GM18867 (cell line): ENCODE measurements at regions not wholly inside any gene's neighbourhood (a gene's known extent, or its start where the extent isn't known, plus 50 kb on each side); places are given as distances from the start of the nearest gene placed in this dataset.

ENCODE experiments used
- ATAC-seq: cut with Tn5 transposase; IDR thresholded peaks from one replicate; pipeline ENCODE4 v1.9.1; 2021; ENCODE audit warnings: mild to moderate bottlenecking, moderate library complexity; ENCODE audit not compliant: unreplicated experiment

DNA sequence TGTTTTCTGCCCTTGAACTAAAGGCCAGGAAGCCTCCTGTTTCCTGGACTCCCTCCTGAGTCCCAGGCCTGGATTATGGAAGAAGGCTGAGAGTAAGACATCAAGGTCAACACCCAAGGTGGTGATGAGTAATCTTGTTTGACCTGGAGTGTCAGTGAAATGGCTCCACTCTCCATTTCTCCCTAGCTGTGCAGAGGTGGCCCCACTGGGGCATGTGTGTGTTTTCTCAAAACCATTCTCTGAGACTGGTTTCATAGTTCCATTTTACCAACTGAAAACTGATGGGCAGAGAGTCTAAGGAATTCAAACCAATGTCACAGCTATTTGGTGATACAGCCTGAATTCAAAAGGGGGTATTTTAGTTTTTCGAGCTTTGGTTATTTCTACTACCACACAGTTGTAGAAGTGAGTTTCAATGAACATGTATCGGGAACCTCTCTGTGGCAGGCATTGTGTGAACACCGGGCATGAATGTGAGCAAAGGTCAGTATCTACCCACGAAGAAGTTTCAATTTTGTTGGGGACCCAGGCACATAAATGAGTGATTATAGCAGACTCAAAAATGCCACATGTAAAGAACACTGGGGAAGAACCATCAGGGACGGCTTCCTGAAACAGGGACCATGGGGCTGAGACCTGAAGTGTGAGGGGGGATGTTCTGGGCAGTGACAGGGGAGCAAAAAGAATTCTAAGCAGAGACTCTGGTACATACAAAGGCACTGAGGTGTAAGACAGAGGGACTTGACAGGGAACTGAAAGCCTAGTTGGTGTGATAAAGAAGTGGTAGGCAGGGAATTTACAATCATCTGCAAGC is 269.6 kb upstream of the KLF4 start:
- peak; percentile 71 for ATAC-seq

- ATAC-seq, result no peak
Measured at GRCh38 chr9:107756091-107756490, 266.5 kb upstream of the KLF4 start.

- ATAC-seq, result no peak
Measured at GRCh38 chr9:107755246-107755645, 265.7 kb upstream of the KLF4 start.

- ATAC-seq, result peak; percentile 93
Measured at GRCh38 chr9:107751567-107752210, 262.1 kb upstream of the KLF4 start.

GRCh38 chr9:107750741-107751566 is 261.4 kb upstream of the KLF4 start:
- no peak for ATAC-seq

GRCh38 chr9:107749787-107750444 is 260.3 kb upstream of the KLF4 start:
- ATAC-seq, result no peak

DNA sequence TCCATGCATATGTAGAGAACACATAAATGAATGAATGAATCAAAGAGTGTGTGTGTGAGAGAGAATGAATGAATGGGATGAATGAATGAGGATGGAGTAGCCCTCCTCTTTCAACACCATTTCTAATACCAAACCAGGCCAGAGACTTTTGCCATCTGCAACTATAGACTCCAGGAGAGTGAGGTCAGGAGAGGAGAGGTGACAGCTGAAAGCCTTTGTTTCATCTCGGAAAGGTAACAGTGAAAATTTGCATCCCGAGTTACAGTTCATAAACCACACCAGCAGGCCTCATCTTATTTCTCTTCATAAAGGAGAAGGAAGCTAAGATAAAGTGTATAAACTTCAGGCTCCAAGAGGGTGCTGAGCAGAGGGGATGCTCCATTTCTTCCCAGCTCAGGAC is 255.3 kb upstream of the KLF4 start:
- ATAC-seq, result peak; percentile 66

DNA sequence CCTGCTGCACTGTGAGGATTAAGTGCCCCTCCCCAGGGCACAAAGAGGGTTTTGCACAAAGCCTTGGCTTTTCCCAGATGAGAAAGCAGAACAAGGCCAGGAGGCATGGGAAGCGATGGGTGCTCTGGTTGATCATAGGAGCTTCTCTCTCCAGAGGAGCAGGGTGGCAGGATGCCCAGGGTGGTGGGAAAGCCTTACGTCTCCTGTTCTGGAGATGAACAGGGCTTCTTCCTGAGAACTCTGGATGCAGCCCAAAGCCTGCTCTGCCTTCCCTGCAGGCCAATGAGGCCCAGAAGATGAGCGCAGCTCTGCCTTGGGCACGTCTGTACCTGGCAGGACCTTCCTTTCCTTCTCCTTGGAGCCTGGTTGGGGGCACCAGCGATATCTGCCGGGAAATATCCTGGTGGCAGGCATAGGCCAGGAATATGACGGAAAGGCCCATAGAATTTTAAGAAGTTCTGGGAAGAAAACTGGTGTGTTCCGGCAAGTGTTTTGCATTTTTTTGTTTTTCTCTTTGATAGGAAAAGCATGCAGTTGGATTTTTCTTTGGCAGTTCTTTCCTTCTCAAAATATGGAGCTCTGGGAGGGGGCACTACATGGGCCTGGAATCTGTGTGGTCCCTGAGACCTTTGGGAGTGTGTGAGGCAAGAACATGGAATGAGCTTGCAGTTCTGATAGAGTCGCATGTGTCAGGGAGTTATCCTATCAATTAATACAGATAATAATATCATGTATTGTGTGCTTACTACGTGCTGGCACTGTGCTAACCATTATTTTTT is 253.2 kb upstream of the KLF4 start:
- ATAC-seq, result no peak

DNA sequence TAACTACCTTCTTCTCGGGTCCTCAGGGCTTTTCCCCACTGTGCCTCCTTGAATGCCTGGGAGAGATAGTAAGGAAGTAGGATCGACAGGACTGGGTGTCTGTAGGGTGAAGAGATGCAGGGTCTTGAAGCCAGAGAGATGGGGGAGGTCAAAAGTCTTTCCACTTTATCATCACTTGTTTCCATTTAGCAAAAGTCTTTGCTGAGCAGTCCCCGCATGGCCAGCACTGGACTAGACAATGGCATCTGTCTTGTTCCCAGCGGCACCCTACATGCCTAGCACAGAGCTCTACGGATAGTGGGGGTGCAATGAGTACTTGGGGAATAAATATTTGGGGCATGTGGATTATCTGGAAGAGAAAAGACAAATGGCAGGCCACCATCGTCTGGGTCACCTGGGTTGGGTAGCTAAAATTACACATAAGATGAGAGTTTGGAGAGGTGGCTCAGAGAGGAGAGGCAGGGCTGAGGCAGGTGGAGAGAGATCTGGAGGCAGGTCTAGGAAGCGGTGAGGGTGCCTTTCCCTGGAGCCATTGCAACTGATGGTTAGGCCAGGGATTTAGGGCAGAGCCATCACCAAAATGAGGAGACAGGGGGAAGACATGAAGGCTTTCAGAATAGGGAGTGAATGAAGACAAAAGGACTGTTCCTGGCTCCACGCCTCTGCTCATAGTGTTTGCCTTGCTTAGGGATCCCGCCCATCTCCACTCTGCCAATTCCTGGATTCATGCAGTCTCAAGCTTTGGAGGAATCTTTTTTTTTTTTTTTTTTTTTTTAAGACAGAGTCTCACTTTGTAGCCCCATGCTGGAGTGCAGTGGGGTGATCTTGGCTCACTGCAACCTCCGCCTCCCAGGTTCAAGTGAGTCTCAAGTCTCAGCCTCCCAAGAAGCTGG is 250.8 kb upstream of the KLF4 start:
- ATAC-seq, result no peak

- ATAC-seq, result no peak
Measured at GRCh38 chr9:107739601-107740082, 250.1 kb upstream of the KLF4 start.

- no peak for ATAC-seq
Measured at GRCh38 chr9:107738789-107739188, 249.2 kb upstream of the KLF4 start.

DNA sequence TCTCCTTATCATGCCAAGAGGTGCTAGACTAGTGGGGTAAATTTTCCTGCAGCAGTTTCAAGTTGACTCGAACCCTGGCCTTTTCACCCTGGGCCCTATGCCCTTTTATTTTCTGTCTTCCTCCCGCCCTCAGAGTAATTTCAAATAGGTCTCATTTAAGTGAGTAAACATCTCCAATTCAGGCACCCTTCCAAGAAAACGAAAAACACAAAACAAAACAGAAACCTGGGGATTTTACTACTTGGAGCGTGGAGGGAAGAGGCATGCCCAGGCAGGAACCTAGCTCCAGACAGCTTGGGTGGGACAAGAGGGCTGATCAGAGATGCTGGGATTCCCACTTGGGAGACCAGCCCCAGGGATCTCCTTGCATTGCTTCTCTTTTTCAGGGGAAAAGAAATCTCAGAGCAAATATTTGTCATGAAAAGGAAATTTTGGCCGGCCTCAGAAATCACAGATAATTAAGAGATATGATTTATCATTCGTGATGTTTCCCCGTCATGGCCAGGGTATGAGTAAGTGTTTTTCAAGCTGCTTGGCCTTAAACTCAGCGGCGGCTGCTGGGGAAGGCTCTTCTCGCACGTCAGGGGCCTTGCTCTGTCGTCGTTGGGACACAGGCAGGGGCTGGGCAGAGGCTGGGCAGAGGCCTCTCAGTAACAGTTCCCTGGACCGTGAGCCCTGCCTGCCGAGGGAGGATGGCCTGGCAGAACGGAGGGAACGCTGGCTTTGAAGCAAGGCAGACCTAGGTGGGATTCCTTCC is 248.6 kb upstream of the KLF4 start:
- ATAC-seq, result no peak

- no peak for ATAC-seq
Measured at GRCh38 chr9:107737610-107737986, 248.0 kb upstream of the KLF4 start.

- ATAC-seq, result no peak
Measured at GRCh38 chr9:107735821-107736220, 246.3 kb upstream of the KLF4 start.

DNA sequence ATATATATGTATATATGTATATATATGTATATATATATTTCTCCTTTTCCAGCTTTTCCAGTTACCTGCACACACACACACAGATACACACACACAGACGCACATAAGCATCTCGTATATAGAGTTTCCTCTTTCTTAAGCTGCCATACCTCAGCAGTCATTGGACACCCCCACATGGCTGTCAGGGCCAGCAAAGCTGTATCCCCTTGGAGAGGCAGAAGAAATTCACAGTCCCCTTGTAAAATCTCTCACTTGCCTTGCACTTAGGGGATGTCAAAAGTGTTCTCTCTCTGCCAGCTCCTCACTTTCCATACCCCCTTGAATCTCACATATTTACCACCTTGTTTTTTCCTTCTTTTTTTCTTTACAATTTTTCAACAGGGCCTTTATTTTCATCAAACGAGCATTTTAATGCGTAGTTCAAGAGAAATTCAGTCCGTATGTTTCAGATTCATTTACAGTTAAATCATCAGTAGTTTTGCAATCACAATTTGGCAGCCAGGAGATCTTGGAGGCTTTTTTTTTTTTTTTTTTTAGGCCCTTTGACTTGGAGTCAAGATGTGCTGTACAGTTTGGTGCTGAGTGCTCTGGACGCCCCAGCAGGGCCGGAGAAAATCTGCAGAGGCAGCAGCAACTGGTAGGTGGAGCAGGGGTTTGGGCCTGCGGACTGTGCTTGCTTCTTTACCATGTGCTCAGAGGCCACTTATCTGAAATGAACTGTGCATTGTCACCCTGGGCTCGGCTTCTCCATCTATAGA is 244.9 kb upstream of the KLF4 start:
- ATAC-seq, result no peak

GRCh38 chr9:107733523-107733894 is 243.9 kb upstream of the KLF4 start:
- ATAC-seq, result no peak

DNA sequence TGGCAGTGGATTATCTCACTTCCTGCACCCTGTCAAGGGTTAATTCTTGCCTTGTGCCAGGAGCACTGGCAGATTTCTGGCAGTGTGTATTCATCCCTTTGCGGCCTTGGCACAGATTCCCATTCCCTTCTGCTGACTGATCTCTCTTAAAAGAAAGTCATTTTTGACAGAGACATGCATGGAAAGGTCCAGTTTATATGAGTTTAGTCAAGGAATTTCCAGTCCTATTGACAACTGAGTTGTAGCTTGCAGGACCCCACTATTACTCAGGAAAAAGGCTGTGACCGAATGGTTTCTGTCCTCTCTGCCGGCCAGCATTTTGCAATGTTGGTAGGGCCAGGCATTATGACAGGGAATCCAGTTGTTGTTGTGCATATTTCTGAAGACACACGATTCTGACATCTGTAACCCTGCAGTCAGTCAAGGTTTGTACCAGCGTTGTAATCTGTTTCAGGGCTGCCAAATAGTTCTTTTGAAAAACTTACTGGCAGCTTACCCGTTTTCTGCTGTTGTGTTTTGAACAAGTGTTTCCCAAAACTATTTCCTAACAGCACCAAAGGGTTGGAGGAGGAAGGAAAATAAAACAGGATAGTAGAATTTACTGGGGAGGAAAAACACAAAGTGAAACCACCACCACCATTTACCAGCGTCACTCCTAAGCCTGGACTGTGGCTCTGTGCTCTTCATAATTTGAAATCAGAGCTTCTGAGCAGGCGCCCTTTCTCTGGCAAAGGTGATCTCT is 243.4 kb upstream of the KLF4 start:
- ATAC-seq, result no peak
